ENCODE measurements at regions not wholly inside any gene's neighbourhood (a gene's known extent, or its start where the extent isn't known, plus 50 kb on each side); places are given as distances from the start of the nearest gene placed in this dataset.

- Mint-ChIP-seq H3K4me1 (no peaks in the 10 kb centered on the region), H3K9me3 (peaks cover 0 to 6% (median 0%) of the 10 kb centered on the region in 7 donors)
These were observed 102.0 kb upstream of the ADAMTS19 start for GRCh38 chr5:129358069-129358468.

GRCh38 chr5:129359450-129359849 lies 100.6 kb upstream of the ADAMTS19 start:
- Mint-ChIP-seq H3K4me1 (no peaks in the 10 kb centered on the region), H3K9me3 (peaks cover 0 to 4% (median 0%) of the 10 kb centered on the region in 7 donors), H3K27ac (no peak overlapping the region), H3K4me3 (no peak overlapping the region), H3K27me3 (no peaks in the 10 kb centered on the region), H3K36me3 (no peaks in the 10 kb centered on the region)
- DNase-seq, result no peak
- no peak for ATAC-seq (ENCODE audit: low read depth in 2 of 2)

More at GRCh38 chr5:129358069-129358468, 102.0 kb upstream of the ADAMTS19 start:
- ATAC-seq (ENCODE audit: low read depth in 2 of 2) (no peak), DNase-seq (no peak)
- no peak overlapping the region for H3K27ac Mint-ChIP-seq
- no peaks in the 10 kb centered on the region for H3K36me3 Mint-ChIP-seq
- H3K27me3 Mint-ChIP-seq, result no peaks in the 10 kb centered on the region
- no peak overlapping the region for H3K4me3 Mint-ChIP-seq

- Mint-ChIP-seq H3K4me1 (no peaks in the 10 kb centered on the region), H3K36me3 (no peaks in the 10 kb centered on the region), H3K27ac (no peak overlapping the region), H3K4me3 (no peak overlapping the region), H3K27me3 (no peaks in the 10 kb centered on the region), H3K9me3 (peaks cover 0 to 17% (median 10%) of the 10 kb centered on the region in 7 donors)
- DNase-seq, result no peak
- no peak for ATAC-seq (ENCODE audit: low read depth in 2 of 2)
These were observed 98.6 kb upstream of the ADAMTS19 start for GRCh38 chr5:129361441-129362025.

GRCh38 chr5:129362456-129362855 lies 97.6 kb upstream of the ADAMTS19 start:
- H3K4me3 Mint-ChIP-seq, result no peak overlapping the region
- H3K27me3 Mint-ChIP-seq, result no peaks in the 10 kb centered on the region
- H3K27ac Mint-ChIP-seq, result no peak overlapping the region
- no peaks in the 10 kb centered on the region for H3K36me3 Mint-ChIP-seq
- DNase-seq (no peak), ATAC-seq (ENCODE audit: low read depth in 2 of 2) (no peak)
- H3K9me3 Mint-ChIP-seq, result peaks cover 0 to 17% (median 10%) of the 10 kb centered on the region in 7 donors
- no peaks in the 10 kb centered on the region for H3K4me1 Mint-ChIP-seq

- Mint-ChIP-seq H3K36me3 (no peaks in the 10 kb centered on the region), H3K27me3 (no peaks in the 10 kb centered on the region), H3K9me3 (peaks cover 0 to 17% (median 11%) of the 10 kb centered on the region in 7 donors), H3K27ac (no peak overlapping the region), H3K4me3 (no peak overlapping the region), H3K4me1 (no peaks in the 10 kb centered on the region)
- DNase-seq, result no peak
- no peak for ATAC-seq (ENCODE audit: low read depth in 2 of 2)
These were observed 96.1 kb upstream of the ADAMTS19 start for GRCh38 chr5:129363991-129364390.

GRCh38 chr5:129367883-129368282 lies 92.2 kb upstream of the ADAMTS19 start:
- no peaks in the 10 kb centered on the region for H3K27me3 Mint-ChIP-seq
- DNase-seq, result no peak
- no peaks in the 10 kb centered on the region for H3K36me3 Mint-ChIP-seq
- no peaks in the 10 kb centered on the region for H3K4me1 Mint-ChIP-seq
- H3K4me3 Mint-ChIP-seq, result no peak overlapping the region
- H3K27ac Mint-ChIP-seq, result no peak overlapping the region
- no peak for ATAC-seq (ENCODE audit: low read depth in 2 of 2)
- H3K9me3 Mint-ChIP-seq, result peaks cover 0 to 17% (median 10%) of the 10 kb centered on the region in 7 donors

- H3K4me1 Mint-ChIP-seq, result no peaks in the 10 kb centered on the region
- H3K36me3 Mint-ChIP-seq, result no peaks in the 10 kb centered on the region
- DNase-seq (no peak), ATAC-seq (ENCODE audit: low read depth in 2 of 2) (no peak)
- no peak overlapping the region for H3K27ac Mint-ChIP-seq
- no peak overlapping the region for H3K4me3 Mint-ChIP-seq
- no peaks in the 10 kb centered on the region for H3K27me3 Mint-ChIP-seq
- H3K9me3 Mint-ChIP-seq, result peaks cover 0 to 6% (median 0%) of the 10 kb centered on the region in 7 donors
These were observed 88.1 kb upstream of the ADAMTS19 start for GRCh38 chr5:129372025-129372424.

GRCh38 chr5:129377504-129377903 lies 82.6 kb upstream of the ADAMTS19 start:
- Mint-ChIP-seq H3K27me3 (no peaks in the 10 kb centered on the region), H3K27ac (no peak overlapping the region), H3K4me1 (no peaks in the 10 kb centered on the region), H3K36me3 (no peaks in the 10 kb centered on the region), H3K9me3 (no peaks in the 10 kb centered on the region), H3K4me3 (no peak overlapping the region)
- ATAC-seq (ENCODE audit: low read depth in 2 of 2), result no peak
- no peak for DNase-seq

GRCh38 chr5:129378961-129379360 lies 81.1 kb upstream of the ADAMTS19 start:
- H3K36me3 Mint-ChIP-seq, result no peaks in the 10 kb centered on the region
- H3K27ac Mint-ChIP-seq, result no peak overlapping the region

GRCh38 chr5:129379406-129379805 lies 80.7 kb upstream of the ADAMTS19 start:
- no peak overlapping the region for H3K4me3 Mint-ChIP-seq
- ATAC-seq (ENCODE audit: low read depth in 2 of 2), result no peak

More at GRCh38 chr5:129378961-129379360, 81.1 kb upstream of the ADAMTS19 start:
- H3K4me1 Mint-ChIP-seq, result no peaks in the 10 kb centered on the region
- ATAC-seq (ENCODE audit: low read depth in 2 of 2) (no peak), DNase-seq (no peak)
- H3K4me3 Mint-ChIP-seq, result no peak overlapping the region
- no peaks in the 10 kb centered on the region for H3K9me3 Mint-ChIP-seq
- H3K27me3 Mint-ChIP-seq, result no peaks in the 10 kb centered on the region

GRCh38 chr5:129382921-129383672 lies 77.0 kb upstream of the ADAMTS19 start:
- H3K4me3 Mint-ChIP-seq, result no peak overlapping the region
- H3K27ac Mint-ChIP-seq, result no peak overlapping the region
- no peak for ATAC-seq (ENCODE audit: low read depth in 2 of 2)

More at GRCh38 chr5:129379406-129379805, 80.7 kb upstream of the ADAMTS19 start:
- DNase-seq, result no peak
- Mint-ChIP-seq H3K4me1 (no peaks in the 10 kb centered on the region), H3K36me3 (no peaks in the 10 kb centered on the region), H3K27ac (no peak overlapping the region), H3K27me3 (no peaks in the 10 kb centered on the region), H3K9me3 (no peaks in the 10 kb centered on the region)

GRCh38 chr5:129384193-129384592 lies 75.9 kb upstream of the ADAMTS19 start:
- Mint-ChIP-seq H3K27me3 (no peaks in the 10 kb centered on the region), H3K27ac (no peak overlapping the region), H3K4me3 (no peak overlapping the region), H3K4me1 (no peaks in the 10 kb centered on the region), H3K9me3 (peaks cover 0 to 3% (median 0%) of the 10 kb centered on the region in 7 donors), H3K36me3 (no peaks in the 10 kb centered on the region)
- ATAC-seq (ENCODE audit: low read depth in 2 of 2), result no peak
- no peak for DNase-seq

More at GRCh38 chr5:129382921-129383672, 77.0 kb upstream of the ADAMTS19 start:
- no peaks in the 10 kb centered on the region for H3K4me1 Mint-ChIP-seq
- H3K36me3 Mint-ChIP-seq, result no peaks in the 10 kb centered on the region
- DNase-seq, result no peak
- H3K27me3 Mint-ChIP-seq, result no peaks in the 10 kb centered on the region
- peaks cover 0 to 3% (median 0%) of the 10 kb centered on the region in 7 donors for H3K9me3 Mint-ChIP-seq

GRCh38 chr5:129384736-129385135 lies 75.4 kb upstream of the ADAMTS19 start:
- Mint-ChIP-seq H3K36me3 (no peaks in the 10 kb centered on the region), H3K4me3 (no peak overlapping the region), H3K4me1 (no peaks in the 10 kb centered on the region), H3K27me3 (no peaks in the 10 kb centered on the region), H3K27ac (no peak overlapping the region), H3K9me3 (peaks cover 0 to 3% (median 0%) of the 10 kb centered on the region in 7 donors)
- DNase-seq (no peak), ATAC-seq (ENCODE audit: low read depth in 2 of 2) (no peak)

- peaks cover 0 to 3% (median 0%) of the 10 kb centered on the region in 7 donors for H3K9me3 Mint-ChIP-seq
- no peak overlapping the region for H3K4me3 Mint-ChIP-seq
- ATAC-seq (ENCODE audit: low read depth in 2 of 2) (no peak), DNase-seq (no peak)
- no peak overlapping the region for H3K27ac Mint-ChIP-seq
- H3K27me3 Mint-ChIP-seq, result no peaks in the 10 kb centered on the region
- no peaks in the 10 kb centered on the region for H3K36me3 Mint-ChIP-seq
- no peaks in the 10 kb centered on the region for H3K4me1 Mint-ChIP-seq
These were observed 72.2 kb upstream of the ADAMTS19 start for GRCh38 chr5:129387944-129388343.
